ENCODE measurements at regions not wholly inside any gene's neighbourhood (a gene's known extent, or its start where the extent isn't known, plus 50 kb on each side); places are given as distances from the start of the nearest gene placed in this dataset.

GRCh38 chr20:58577139-58577806, 62.1 kb upstream of the APCDD1L start:
- TF ChIP-seq, protein P1, sequence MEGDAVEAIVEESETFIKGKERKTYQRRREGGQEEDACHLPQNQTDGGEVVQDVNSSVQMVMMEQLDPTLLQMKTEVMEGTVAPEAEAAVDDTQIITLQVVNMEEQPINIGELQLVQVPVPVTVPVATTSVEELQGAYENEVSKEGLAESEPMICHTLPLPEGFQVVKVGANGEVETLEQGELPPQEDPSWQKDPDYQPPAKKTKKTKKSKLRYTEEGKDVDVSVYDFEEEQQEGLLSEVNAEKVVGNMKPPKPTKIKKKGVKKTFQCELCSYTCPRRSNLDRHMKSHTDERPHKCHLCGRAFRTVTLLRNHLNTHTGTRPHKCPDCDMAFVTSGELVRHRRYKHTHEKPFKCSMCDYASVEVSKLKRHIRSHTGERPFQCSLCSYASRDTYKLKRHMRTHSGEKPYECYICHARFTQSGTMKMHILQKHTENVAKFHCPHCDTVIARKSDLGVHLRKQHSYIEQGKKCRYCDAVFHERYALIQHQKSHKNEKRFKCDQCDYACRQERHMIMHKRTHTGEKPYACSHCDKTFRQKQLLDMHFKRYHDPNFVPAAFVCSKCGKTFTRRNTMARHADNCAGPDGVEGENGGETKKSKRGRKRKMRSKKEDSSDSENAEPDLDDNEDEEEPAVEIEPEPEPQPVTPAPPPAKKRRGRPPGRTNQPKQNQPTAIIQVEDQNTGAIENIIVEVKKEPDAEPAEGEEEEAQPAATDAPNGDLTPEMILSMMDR (IDR thresholded peaks at IDR 0.05; ENCODE audit: low read depth, low read length) = no peak
- POLR2A ChIA-PET = no interaction called here
- CTCF ChIA-PET = no interaction called here

GRCh38 chr20:58576603-58576970, 61.4 kb upstream of the APCDD1L start:
- POLR2A ChIA-PET = no interaction called here
- CTCF ChIA-PET = no interaction called here
- no peak overlapping the region for H3K27ac ChIP-seq (ENCODE audit: low read depth, low read length)

More at GRCh38 chr20:58577139-58577806, 62.1 kb upstream of the APCDD1L start:
- H3K9me3 ChIP-seq (ENCODE audit: control insufficient read depth, insufficient read depth, low read length) = peaks cover 11% of the 10 kb centered on the region
- no peak overlapping the region for H3K27ac ChIP-seq (ENCODE audit: low read depth, low read length)
- H3K4me3 ChIP-seq (ENCODE audit: low read depth, low read length) = no peak overlapping the region
- DNase-seq (ENCODE audit: low read depth, low spot score) = no peak
- H3K27me3 ChIP-seq (ENCODE audit: control insufficient read depth, insufficient read depth, low read length) = no peaks in the 10 kb centered on the region

DNA sequence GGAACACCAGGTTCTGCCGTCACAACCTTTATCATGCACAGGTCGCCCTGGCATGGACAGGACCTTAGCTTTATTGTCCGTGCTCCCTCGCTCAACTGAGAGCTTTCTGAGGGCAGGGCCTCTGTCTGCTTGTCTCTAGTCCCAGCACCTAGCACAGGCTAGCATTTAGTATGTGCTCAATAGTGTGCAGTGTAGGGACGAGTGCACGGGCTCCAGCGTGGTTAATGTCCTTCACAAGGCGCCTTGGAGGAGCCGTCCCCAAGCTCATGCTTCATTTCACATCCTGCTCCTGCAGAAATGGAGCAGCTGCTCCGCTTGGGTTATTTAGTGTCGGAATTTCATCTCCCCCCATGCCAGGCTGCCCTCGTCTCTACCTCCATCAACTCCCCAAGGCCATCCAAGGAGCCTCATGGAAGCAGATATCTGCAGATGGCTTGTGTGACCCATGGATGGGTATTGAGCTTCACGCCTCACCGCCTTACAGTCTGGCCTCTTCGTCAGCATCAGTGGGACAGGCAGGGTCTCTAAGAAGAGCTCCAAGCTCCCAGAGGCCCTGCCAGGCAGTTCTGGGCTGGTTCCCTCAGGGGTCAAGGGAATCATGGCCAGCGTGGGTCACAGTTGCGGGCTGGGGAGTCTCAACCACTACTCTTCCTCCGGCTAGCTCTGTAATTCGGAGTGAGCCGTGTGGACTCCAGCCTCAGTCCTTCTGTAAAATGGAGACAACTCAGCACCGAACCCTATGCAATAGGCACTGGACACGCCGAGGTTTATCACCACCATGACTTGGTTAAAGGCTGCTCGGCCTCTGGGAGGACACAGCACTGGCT, 60.8 kb upstream of the APCDD1L start:
- POLR2A ChIA-PET = no interaction called here
- no peaks in the 10 kb centered on the region for H3K27me3 ChIP-seq (ENCODE audit: control insufficient read depth, insufficient read depth, low read length)
- H3K4me3 ChIP-seq (ENCODE audit: low read depth, low read length) = no peak overlapping the region
- no peak for DNase-seq (ENCODE audit: low read depth, low spot score)
- no peak overlapping the region for H3K27ac ChIP-seq (ENCODE audit: low read depth, low read length)
- peaks cover 5% of the 10 kb centered on the region; the same call in 1 of the 2 replicates for H3K9me3 ChIP-seq (ENCODE audit: control insufficient read depth, insufficient read depth, low read length)
- TF ChIP-seq, protein P1 (IDR thresholded peaks at IDR 0.05; ENCODE audit: low read depth, low read length) = no peak
- CTCF ChIA-PET = interaction anchor here (0.9 to 1.5 kb wide), 2 partner anchors 53 to 340 kb away, joined by 3 to 5 read pairs; no protein-coding TSS in a partner anchor

More at GRCh38 chr20:58576603-58576970, 61.4 kb upstream of the APCDD1L start:
- TF ChIP-seq, protein P1 (IDR thresholded peaks at IDR 0.05; ENCODE audit: low read depth, low read length) = no peak
- Histone ChIP-seq H3K9me3 (ENCODE audit: control insufficient read depth, insufficient read depth, low read length) (peaks cover 5% of the 10 kb centered on the region; the same call in 1 of the 2 replicates), H3K27me3 (ENCODE audit: control insufficient read depth, insufficient read depth, low read length) (no peaks in the 10 kb centered on the region), H3K4me3 (ENCODE audit: low read depth, low read length) (no peak overlapping the region)
- no peak for DNase-seq (ENCODE audit: low read depth, low spot score)

- H3K27me3 ChIP-seq (ENCODE audit: control insufficient read depth, insufficient read depth, low read length) = no peaks in the 10 kb centered on the region
- no peak for DNase-seq (ENCODE audit: low read depth, low spot score)
- TF ChIP-seq, protein P1 (IDR thresholded peaks at IDR 0.05; ENCODE audit: low read depth, low read length) = no peak
- POLR2A ChIA-PET = interaction anchor here (0.7 kb wide), 1 partner anchor 77 kb away, joined by 3 read pairs; the partner anchor contains the start of gene STX16
- no peaks in the 10 kb centered on the region for H3K9me3 ChIP-seq (ENCODE audit: control insufficient read depth, insufficient read depth, low read length)
- CTCF ChIA-PET = no interaction called here
- no peak overlapping the region for H3K4me3 ChIP-seq (ENCODE audit: low read depth, low read length)
- H3K27ac ChIP-seq (ENCODE audit: low read depth, low read length) = no peak overlapping the region
Measured at GRCh38 chr20:58574469-58574868, 59.3 kb upstream of the APCDD1L start.

DNA sequence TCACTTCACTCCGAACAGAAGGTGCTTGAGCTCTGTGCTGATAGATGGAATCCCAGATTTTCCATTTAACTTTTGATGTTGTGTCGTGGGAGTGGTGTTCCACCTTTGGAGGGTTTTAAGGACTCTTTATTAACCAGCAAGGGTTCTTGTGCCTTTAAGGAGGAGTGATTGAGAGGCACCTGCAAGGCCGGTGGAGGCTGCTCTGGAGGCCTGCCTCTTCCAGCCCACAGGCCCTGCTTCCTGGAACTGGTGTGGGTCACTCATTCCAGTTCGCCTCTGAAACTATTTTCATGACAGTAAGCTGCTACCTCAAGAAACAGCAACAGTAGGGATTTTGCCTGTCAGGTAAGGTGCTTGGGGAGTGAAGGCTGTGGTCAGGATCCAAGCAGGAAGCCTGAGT, 58.8 kb upstream of the APCDD1L start:
- no peak for DNase-seq (ENCODE audit: low read depth, low spot score)
- Histone ChIP-seq H3K27me3 (ENCODE audit: control insufficient read depth, insufficient read depth, low read length) (no peaks in the 10 kb centered on the region), H3K9me3 (ENCODE audit: control insufficient read depth, insufficient read depth, low read length) (peaks cover 2% of the 10 kb centered on the region; the same call in 1 of the 2 replicates), H3K27ac (ENCODE audit: low read depth, low read length) (no peak overlapping the region), H3K4me3 (ENCODE audit: low read depth, low read length) (no peak overlapping the region)
- CTCF ChIA-PET = no interaction called here
- POLR2A ChIA-PET = interaction anchor here (0.7 kb wide), 1 partner anchor 77 kb away, joined by 3 read pairs; the partner anchor contains the start of gene STX16
- TF ChIP-seq, protein P1 (IDR thresholded peaks at IDR 0.05; ENCODE audit: low read depth, low read length) = no peak

All from AG04450 (cell line).